GM12891 (cell line): ENCODE measurements at regions not wholly inside any gene's neighbourhood (a gene's known extent, or its start where the extent isn't known, plus 50 kb on each side); places are given as distances from the start of the nearest gene placed in this dataset.

Source experiments
- PAX5 ChIP-seq: IDR thresholded peaks from 2 replicates; pipeline ENCODE4 v1.6.1; 2011; ENCODE audit warnings: low read length, moderate library complexity, mild to moderate bottlenecking; ENCODE audit not compliant: insufficient read depth, severe bottlenecking
- POLR2A ChIP-seq: IDR thresholded peaks from 2 replicates; pipeline ENCODE4 v1.6.1; 2011; ENCODE audit warnings: low read depth, low read length, control low read depth
- POLR2AphosphoS5 ChIP-seq: IDR thresholded peaks from 2 replicates; pipeline ENCODE4 v1.6.1; 2011; ENCODE audit warnings: low read depth, low read length, control low read depth
- POU2F2 ChIP-seq: IDR thresholded peaks from 2 replicates; pipeline ENCODE4 v1.6.1; 2011; ENCODE audit warnings: low read depth, mild to moderate bottlenecking, control low read depth, low read length, moderate library complexity
- SPI1 ChIP-seq: IDR thresholded peaks from 2 replicates; pipeline ENCODE4 v1.6.1; 2011; ENCODE audit warnings: low read depth, low read length, control low read depth
- TAF1 ChIP-seq: IDR thresholded peaks from 2 replicates; pipeline ENCODE4 v1.6.1; 2011; ENCODE audit warnings: low read depth, low read length, control low read depth

GRCh38 chr16:58862334-58863021, 128.4 kb upstream of the GOT2 start:
- TF ChIP-seq POLR2A: no peak
- TF ChIP-seq TAF1: no peak
- no peak for TF ChIP-seq PAX5
- no peak for TF ChIP-seq POLR2AphosphoS5
- TF ChIP-seq POU2F2: no peak
- TF ChIP-seq SPI1: no peak
